ENCODE measurements at regions not wholly inside any gene's neighbourhood (a gene's known extent, or its start where the extent isn't known, plus 50 kb on each side); places are given as distances from the start of the nearest gene placed in this dataset.
"Not testable (repeated sequence)": the region's sequence is repeated elsewhere in the genome, so short reads cannot be mapped to it uniquely, and the experiment has no call there.

DNA sequence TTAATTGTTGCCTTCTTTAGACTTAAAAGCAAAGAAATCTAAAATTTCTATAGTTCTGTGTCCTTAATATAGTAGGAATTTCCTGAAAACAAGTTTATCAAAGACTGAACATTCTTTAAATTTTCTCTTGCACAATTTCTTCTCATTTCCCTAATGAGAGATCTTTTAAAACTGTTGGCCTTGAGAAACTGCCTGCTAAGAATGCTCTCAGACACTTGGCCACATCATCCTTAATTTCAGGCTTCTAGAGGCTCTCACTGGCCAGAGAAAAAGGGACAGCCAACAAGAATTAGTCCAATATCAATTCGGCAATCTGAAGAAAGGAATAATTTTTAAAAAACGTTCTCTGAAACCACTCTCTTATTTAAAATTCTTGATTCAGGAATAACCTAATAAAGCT lies 167.0 kb upstream of the CREB1 start:
- H3K36me3 Mint-ChIP-seq (ENCODE audit: low read depth): no peaks in the 10 kb centered on the region
- no peaks in the 10 kb centered on the region for H3K27me3 Mint-ChIP-seq (ENCODE audit: low read depth)
- H3K4me3 Mint-ChIP-seq: no peak overlapping the region
- no peaks in the 10 kb centered on the region for H3K4me1 Mint-ChIP-seq
- TF ChIP-seq, protein P1, sequence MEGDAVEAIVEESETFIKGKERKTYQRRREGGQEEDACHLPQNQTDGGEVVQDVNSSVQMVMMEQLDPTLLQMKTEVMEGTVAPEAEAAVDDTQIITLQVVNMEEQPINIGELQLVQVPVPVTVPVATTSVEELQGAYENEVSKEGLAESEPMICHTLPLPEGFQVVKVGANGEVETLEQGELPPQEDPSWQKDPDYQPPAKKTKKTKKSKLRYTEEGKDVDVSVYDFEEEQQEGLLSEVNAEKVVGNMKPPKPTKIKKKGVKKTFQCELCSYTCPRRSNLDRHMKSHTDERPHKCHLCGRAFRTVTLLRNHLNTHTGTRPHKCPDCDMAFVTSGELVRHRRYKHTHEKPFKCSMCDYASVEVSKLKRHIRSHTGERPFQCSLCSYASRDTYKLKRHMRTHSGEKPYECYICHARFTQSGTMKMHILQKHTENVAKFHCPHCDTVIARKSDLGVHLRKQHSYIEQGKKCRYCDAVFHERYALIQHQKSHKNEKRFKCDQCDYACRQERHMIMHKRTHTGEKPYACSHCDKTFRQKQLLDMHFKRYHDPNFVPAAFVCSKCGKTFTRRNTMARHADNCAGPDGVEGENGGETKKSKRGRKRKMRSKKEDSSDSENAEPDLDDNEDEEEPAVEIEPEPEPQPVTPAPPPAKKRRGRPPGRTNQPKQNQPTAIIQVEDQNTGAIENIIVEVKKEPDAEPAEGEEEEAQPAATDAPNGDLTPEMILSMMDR (IDR thresholded peaks at IDR 0.05; ENCODE audit: unreplicated experiment in 3 of 3): no peak
- no peak overlapping the region for H3K27ac Mint-ChIP-seq
- peaks cover 3% of the 10 kb centered on the region for H3K9me3 Mint-ChIP-seq

DNA sequence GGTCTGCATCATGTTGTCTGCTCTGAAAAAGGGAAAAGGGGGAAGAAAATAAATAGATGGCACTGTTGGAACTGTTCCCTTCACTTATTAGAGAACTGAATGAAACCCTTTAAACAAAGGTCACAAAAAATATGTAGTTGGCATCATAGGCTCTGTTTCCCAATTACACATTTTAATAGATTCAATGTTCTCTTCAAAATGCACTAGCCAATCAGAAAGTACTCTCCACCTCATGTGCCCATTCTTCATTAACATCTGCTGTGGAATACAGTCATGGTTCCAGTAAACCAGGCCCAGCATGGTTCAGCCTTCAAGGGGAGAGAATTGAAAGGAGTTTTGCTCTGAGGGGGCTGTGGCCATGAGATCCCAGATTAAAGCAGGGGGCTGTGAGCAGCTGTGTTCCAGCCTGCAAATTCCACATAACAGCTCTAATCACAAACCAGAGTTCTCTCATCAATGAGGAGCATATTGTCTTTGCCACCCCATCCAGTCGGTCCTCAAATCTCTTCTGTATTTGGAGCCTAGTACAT lies 165.9 kb upstream of the CREB1 start:
- H3K9me3 Mint-ChIP-seq: peaks cover 3% of the 10 kb centered on the region
- peaks cover 1% of the 10 kb centered on the region for H3K27me3 Mint-ChIP-seq (ENCODE audit: low read depth)
- H3K4me1 Mint-ChIP-seq: no peaks in the 10 kb centered on the region
- H3K4me3 Mint-ChIP-seq: no peak overlapping the region
- no peaks in the 10 kb centered on the region for H3K36me3 Mint-ChIP-seq (ENCODE audit: low read depth)
- TF ChIP-seq, protein P1 (IDR thresholded peaks at IDR 0.05; ENCODE audit: unreplicated experiment in 3 of 3): no peak
- no peak overlapping the region for H3K27ac Mint-ChIP-seq

DNA sequence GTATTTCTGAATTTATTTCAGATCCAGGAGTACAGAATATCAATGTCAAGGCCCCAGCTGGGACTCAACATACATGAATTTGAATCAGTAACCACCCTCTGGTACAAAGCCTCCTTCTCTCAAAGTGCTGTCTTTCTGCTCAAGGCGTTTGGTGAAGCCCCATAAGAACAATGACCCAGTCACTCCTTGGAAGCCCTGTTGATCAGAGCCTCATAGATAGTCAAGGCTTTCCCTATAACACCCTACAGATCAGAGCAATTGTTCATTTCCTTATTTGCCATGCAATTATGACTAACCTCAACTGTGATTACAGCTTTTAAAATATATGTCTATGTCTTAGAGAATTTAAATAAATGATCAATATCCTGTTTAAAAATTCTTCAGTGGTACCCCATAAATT lies 159.1 kb upstream of the CREB1 start:
- Mint-ChIP-seq H3K27ac (no peak overlapping the region), H3K4me3 (no peak overlapping the region), H3K27me3 (ENCODE audit: low read depth) (peaks cover 3% of the 10 kb centered on the region), H3K36me3 (ENCODE audit: low read depth) (no peaks in the 10 kb centered on the region), H3K9me3 (peaks cover 14% of the 10 kb centered on the region), H3K4me1 (no peaks in the 10 kb centered on the region)
- TF ChIP-seq, protein P1 (IDR thresholded peaks at IDR 0.05; ENCODE audit: unreplicated experiment in 3 of 3): no peak

DNA sequence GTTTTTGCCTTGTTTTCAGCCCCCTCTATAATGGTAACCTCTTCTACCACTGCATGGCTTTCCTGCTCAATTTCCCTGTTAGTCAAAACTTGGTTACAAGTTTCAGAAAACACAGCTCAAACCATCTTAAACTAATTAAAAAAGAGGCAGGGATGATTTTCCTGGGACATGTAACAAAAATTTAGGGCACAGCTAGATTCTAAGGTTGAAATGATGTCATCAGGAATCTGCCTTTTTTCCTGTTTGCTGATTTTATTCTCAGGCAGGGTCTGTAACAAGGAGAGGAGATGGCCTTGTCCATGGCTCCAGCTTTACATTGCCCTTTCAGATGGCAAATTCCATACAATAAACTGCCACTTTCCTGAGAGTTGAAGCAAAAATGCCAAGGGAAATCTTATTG lies 157.9 kb upstream of the CREB1 start:
- Mint-ChIP-seq H3K36me3 (ENCODE audit: low read depth) (no peaks in the 10 kb centered on the region), H3K27ac (no peak overlapping the region), H3K4me1 (no peaks in the 10 kb centered on the region), H3K4me3 (no peak overlapping the region), H3K27me3 (ENCODE audit: low read depth) (peaks cover 3% of the 10 kb centered on the region), H3K9me3 (peaks cover 19% of the 10 kb centered on the region)
- TF ChIP-seq, protein P1 (IDR thresholded peaks at IDR 0.05; ENCODE audit: unreplicated experiment in 3 of 3): no peak

DNA sequence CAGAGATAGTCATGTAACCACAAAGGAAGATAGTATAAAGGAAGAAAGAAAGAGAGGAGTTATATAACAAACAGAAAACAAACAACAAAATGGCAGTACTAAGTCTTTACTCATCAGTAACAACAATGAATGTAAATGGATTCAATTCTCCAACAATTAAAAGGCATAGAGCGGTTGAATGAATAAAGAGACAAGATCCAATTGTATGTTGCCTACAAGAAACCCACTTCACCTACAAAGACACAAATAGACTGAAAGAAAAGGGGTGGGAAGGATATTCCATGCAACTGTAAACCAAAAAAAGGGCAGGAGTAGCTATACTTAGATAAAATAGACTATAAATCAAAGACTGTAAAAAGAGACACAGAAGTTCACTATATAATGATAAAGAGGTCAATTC lies 157.3 kb upstream of the CREB1 start:
- no peak overlapping the region for H3K27ac Mint-ChIP-seq
- H3K4me1 Mint-ChIP-seq: no peaks in the 10 kb centered on the region
- no peak overlapping the region for H3K4me3 Mint-ChIP-seq
- H3K27me3 Mint-ChIP-seq (ENCODE audit: low read depth): peaks cover 3% of the 10 kb centered on the region
- H3K36me3 Mint-ChIP-seq (ENCODE audit: low read depth): no peaks in the 10 kb centered on the region
- peaks cover 25% of the 10 kb centered on the region for H3K9me3 Mint-ChIP-seq
- TF ChIP-seq, protein P1 (IDR thresholded peaks at IDR 0.05; ENCODE audit: unreplicated experiment in 3 of 3): no peak

DNA sequence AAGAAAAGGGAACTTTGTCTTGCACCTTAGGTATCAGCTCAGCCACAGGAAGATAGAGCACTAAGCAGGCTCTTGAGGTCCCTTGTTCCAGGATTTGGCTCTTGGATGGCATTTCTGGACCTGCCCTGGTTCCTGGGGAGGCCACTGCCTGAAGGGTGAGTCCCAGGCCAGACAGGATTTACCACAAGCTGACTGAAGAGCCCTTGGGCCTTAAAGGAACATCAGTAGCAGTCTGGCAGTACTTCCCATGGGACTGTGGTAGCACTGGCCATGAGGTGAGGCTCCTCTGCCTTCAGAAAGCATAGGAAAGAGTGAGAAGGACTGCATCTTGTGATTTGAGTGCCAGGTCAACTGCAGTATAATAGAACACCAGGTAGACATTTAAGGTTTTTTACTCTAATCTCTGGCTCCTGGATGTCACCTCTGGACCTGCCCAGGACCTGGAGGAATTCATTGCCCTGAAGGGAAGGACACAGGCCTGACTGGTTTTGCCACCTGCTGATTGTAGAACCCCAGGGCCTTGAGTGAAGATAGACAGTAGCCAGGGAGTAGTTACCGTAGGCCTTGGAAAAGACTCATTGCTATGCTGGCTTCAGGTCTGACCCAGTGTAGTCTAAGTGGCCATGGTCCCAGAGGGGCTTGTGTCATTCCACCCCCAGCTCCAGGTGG lies 154.4 kb upstream of the CREB1 start:
- Mint-ChIP-seq H3K36me3 (ENCODE audit: low read depth) (no peaks in the 10 kb centered on the region), H3K27me3 (ENCODE audit: low read depth) (no peaks in the 10 kb centered on the region), H3K4me1 (no peaks in the 10 kb centered on the region), H3K9me3 (peaks cover 47% of the 10 kb centered on the region), H3K27ac (no peak overlapping the region), H3K4me3 (no peak overlapping the region)
- TF ChIP-seq, protein P1 (IDR thresholded peaks at IDR 0.05; ENCODE audit: unreplicated experiment in 3 of 3): no peak

DNA sequence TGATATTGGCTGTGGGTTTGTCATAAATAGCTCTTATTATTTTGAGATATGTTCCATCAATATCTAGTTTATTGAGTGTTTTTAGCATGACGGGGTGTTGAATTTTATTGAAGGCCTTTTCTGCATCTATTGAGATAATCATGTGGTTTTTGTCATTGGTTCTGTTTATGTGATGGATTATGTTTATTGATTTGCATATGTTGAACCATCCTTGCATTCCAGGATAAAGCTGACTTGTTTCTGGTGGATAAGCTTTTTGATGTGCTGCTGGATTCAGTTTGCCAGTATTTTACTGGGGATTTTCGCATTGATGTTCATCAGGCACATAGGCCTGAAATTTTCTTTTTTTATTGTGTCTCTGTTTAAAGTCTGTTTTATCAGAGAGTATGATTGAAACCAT lies 151.1 kb upstream of the CREB1 start:
- not testable (repeated sequence) for H3K36me3 Mint-ChIP-seq (ENCODE audit: low read depth); H3K27me3 Mint-ChIP-seq (ENCODE audit: low read depth); H3K4me3 Mint-ChIP-seq; H3K4me1 Mint-ChIP-seq; H3K27ac Mint-ChIP-seq
- peaks cover 53% of the 10 kb centered on the region for H3K9me3 Mint-ChIP-seq
